ENCODE measurements at regions not wholly inside any gene's neighbourhood (a gene's known extent, or its start where the extent isn't known, plus 50 kb on each side); places are given as distances from the start of the nearest gene placed in this dataset.

DNA sequence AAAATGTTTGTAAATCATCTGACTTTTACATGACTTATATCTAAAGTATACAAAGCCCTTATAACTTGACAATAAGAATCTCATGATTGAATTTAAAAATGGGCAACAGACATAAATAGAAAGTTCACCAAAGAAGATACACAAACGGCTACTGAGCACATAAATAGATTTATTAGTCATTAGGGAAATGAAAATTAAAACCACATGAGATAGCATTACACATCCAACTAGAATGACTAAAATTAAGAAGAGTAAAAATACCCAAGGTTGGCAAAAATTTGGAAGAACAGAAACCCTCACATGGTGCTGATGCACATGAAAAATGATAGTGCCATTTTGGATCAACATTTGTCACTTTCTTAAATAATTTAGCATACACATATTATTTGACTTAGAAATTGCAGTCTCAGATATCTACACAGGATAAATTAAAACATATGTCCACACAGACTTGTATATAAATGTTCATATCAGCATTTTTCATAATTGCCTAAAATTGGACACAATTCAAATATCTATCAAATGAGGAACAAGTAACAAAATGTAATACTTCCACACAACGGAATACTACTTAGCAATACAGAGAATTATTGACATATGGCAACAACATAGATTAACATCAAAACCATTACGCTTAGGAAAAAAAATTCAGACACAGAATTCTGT lies 359.1 kb upstream of the DAB2 start:
- intact Hi-C loops (cut with DNase I): no loop called here
- Histone ChIP-seq H3K4me3 (ENCODE audit: low read length in 2 of 2) (no peak overlapping the region), H3K9me3 (ENCODE audit: control insufficient read depth, low read length) (no peaks in the 10 kb centered on the region), H3K27me3 (ENCODE audit: control insufficient read depth in 1 of 2, insufficient read depth in 2 of 2, low read length in 1 of 2) (no peaks in the 10 kb centered on the region), H3K27ac (ENCODE audit: low read depth in 1 of 2, low read length in 2 of 2) (no peak overlapping the region), H3K36me3 (ENCODE audit: control insufficient read depth in 1 of 2, insufficient read depth in 2 of 2, low read length in 1 of 2) (no peaks in the 10 kb centered on the region), H3K4me1 (ENCODE audit: control insufficient read depth in 1 of 2, insufficient read depth in 2 of 2, low read length in 2 of 2) (no peaks in the 10 kb centered on the region)
- no peak for DNase-seq
- no peak for ATAC-seq (ENCODE audit: low FRiP score)
- WGBS, 2 donors: 32 to 38% methylated on average over 3 of the region's 3 CpGs

DNA sequence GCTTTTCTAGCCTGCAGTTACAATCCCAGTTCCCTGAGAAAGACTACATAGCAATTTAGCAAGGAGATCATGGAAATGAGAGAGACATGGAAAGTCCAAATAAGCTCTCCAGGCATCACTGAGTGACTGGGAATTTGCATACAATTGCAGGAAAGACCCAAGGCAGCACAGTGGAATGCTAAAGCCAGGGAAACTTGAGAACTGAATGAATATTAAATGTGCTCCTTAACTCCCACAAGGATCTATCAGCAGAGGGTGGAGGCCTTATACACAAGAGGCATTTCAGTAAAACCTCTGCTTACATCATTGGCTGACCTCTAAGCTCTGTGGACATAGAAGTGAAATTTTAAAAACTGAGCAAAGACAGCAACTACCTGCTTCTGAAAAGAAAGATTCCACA lies 355.6 kb upstream of the DAB2 start:
- no peak overlapping the region for H3K27ac ChIP-seq (ENCODE audit: low read depth in 1 of 2, low read length in 2 of 2)
- DNase-seq (no peak), ATAC-seq (ENCODE audit: low FRiP score) (no peak)
- H3K4me3 ChIP-seq (ENCODE audit: low read length in 2 of 2): no peak overlapping the region
- H3K4me1 ChIP-seq (ENCODE audit: control insufficient read depth in 1 of 2, insufficient read depth in 2 of 2, low read length in 2 of 2): no peaks in the 10 kb centered on the region
- H3K36me3 ChIP-seq (ENCODE audit: control insufficient read depth in 1 of 2, insufficient read depth in 2 of 2, low read length in 1 of 2): no peaks in the 10 kb centered on the region
- no peaks in the 10 kb centered on the region for H3K9me3 ChIP-seq (ENCODE audit: control insufficient read depth, low read length)
- no peaks in the 10 kb centered on the region for H3K27me3 ChIP-seq (ENCODE audit: control insufficient read depth in 1 of 2, insufficient read depth in 2 of 2, low read length in 1 of 2)
- intact Hi-C loops (cut with DNase I): no loop called here

DNA sequence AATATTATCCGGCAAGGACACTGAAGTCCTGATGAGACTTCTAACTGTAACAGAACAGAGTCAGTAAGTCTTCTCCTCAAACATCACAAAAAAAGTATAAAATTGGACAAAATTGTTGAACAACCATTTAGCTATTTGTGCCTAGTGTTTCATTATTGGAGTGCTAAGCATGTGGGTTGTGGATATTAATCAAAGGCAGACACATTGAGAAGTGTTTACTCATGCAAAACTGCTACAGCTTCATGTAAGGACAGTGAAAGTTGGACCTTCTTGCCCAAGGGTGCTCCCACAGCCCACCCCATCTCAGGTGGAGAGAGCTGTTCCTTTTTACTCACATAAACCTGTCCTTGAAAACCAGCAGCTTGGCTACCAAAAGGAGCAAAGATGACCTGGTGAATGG lies 355.1 kb upstream of the DAB2 start:
- Histone ChIP-seq H3K4me3 (ENCODE audit: low read length in 2 of 2) (no peak overlapping the region), H3K36me3 (ENCODE audit: control insufficient read depth in 1 of 2, insufficient read depth in 2 of 2, low read length in 1 of 2) (no peaks in the 10 kb centered on the region), H3K9me3 (ENCODE audit: control insufficient read depth, low read length) (no peaks in the 10 kb centered on the region), H3K4me1 (ENCODE audit: control insufficient read depth in 1 of 2, insufficient read depth in 2 of 2, low read length in 2 of 2) (no peaks in the 10 kb centered on the region), H3K27ac (ENCODE audit: low read depth in 1 of 2, low read length in 2 of 2) (no peak overlapping the region), H3K27me3 (ENCODE audit: control insufficient read depth in 1 of 2, insufficient read depth in 2 of 2, low read length in 1 of 2) (no peaks in the 10 kb centered on the region)
- WGBS, 2 donors: 91 to 95% methylated on average over 1 of the region's 1 CpG
- intact Hi-C loops (cut with DNase I): no loop called here
- no peak for DNase-seq
- ATAC-seq (ENCODE audit: low FRiP score): no peak

DNA sequence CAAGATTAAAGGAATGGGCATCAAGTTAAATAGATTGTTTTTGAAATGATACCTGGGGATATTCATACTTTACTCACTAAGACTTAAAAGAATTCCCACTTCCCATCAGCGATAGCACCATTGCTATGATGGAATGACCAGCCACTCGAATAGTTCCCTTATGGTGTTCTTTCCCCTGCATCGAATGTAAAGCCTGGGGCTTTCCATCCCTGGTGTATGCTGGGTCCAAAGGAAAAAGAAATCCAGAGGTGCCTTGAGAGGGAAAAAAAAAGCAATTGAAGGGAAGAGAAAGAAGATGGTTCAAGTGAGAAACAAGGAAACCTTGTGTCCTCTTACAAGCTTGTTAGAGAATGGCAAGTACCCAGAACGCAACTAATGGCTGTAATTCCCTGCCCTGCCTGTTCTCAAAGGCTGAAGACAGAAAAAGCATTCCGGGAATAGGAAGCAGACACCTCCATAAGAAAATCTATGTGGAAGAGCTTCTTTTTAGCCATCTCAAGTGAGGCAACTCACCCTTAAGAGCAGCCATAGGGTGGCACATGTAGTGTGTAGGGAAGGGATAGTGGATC lies 351.1 kb upstream of the DAB2 start:
- intact Hi-C loops (cut with DNase I): no loop called here
- WGBS, 2 donors: 81 to 82% methylated on average over 5 of the region's 5 CpGs
- DNase-seq: no peak
- no peaks in the 10 kb centered on the region for H3K27me3 ChIP-seq (ENCODE audit: control insufficient read depth in 1 of 2, insufficient read depth in 2 of 2, low read length in 1 of 2)
- no peaks in the 10 kb centered on the region for H3K9me3 ChIP-seq (ENCODE audit: control insufficient read depth, low read length)
- no peak overlapping the region for H3K4me3 ChIP-seq (ENCODE audit: low read length in 2 of 2)
- no peak for ATAC-seq (ENCODE audit: low FRiP score)
- H3K27ac ChIP-seq (ENCODE audit: low read depth in 1 of 2, low read length in 2 of 2): no peak overlapping the region
- no peaks in the 10 kb centered on the region for H3K4me1 ChIP-seq (ENCODE audit: control insufficient read depth in 1 of 2, insufficient read depth in 2 of 2, low read length in 2 of 2)
- H3K36me3 ChIP-seq (ENCODE audit: control insufficient read depth in 1 of 2, insufficient read depth in 2 of 2, low read length in 1 of 2): no peaks in the 10 kb centered on the region

DNA sequence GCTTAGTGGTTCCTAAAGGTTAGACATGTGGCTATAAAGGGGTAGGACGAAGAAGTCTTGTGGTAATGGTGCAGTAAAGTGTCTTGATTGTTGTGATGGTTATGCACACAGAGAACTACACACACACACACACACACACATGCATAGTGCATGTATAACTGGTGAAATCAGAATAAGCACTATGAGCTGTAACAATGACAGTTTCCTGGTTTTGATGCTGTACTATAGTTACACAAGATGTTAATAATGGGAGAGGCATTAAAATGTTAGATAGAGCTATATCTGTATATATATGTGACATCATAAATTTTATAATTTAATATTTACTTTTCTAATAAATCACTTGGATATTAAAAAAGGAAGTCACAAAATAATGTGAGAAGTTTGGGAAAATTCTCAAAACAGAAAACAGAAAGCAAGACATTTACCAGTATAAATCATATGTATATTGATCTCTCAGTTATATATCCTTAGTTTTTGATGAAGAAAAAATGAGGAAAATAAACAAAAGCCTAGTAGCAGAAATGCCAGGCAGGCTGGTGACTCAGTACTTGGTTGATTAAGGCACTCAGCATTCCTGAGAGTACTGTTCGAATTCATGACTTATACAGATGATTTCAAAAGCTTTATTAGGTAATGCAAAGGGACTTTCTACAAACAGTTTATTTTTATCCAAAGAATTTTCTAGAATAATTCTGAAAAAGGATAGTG lies 350.5 kb upstream of the DAB2 start:
- ATAC-seq (ENCODE audit: low FRiP score): no peak
- DNase-seq: no peak
- Histone ChIP-seq H3K4me3 (ENCODE audit: low read length in 2 of 2) (no peak overlapping the region), H3K9me3 (ENCODE audit: control insufficient read depth, low read length) (no peaks in the 10 kb centered on the region), H3K36me3 (ENCODE audit: control insufficient read depth in 1 of 2, insufficient read depth in 2 of 2, low read length in 1 of 2) (no peaks in the 10 kb centered on the region), H3K27me3 (ENCODE audit: control insufficient read depth in 1 of 2, insufficient read depth in 2 of 2, low read length in 1 of 2) (no peaks in the 10 kb centered on the region), H3K4me1 (ENCODE audit: control insufficient read depth in 1 of 2, insufficient read depth in 2 of 2, low read length in 2 of 2) (no peaks in the 10 kb centered on the region), H3K27ac (ENCODE audit: low read depth in 1 of 2, low read length in 2 of 2) (no peak overlapping the region)
- intact Hi-C loops (cut with DNase I): no loop called here
- WGBS, 2 donors: 48 to 49% methylated on average over 2 of the region's 2 CpGs

DNA sequence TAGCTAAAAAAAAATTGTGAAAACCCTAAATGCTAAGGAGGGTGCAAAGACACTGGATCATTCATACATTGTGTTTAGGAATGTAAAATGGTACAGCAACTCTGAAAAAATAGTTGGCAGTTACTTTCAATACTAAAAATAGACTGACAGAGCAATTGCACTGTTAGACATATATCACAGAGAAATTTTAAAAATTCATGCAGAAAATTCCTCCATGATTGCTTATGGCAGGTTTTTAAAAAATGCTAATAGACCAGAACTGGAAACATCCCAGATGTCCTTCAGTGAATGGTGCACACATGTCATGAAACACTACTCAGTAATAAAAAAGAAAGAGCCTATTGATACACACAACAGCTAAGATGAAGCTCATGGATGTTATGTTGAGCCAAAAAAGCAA lies 349.8 kb upstream of the DAB2 start:
- H3K4me1 ChIP-seq (ENCODE audit: control insufficient read depth in 1 of 2, insufficient read depth in 2 of 2, low read length in 2 of 2): no peaks in the 10 kb centered on the region
- ATAC-seq (ENCODE audit: low FRiP score): no peak
- no peak overlapping the region for H3K27ac ChIP-seq (ENCODE audit: low read depth in 1 of 2, low read length in 2 of 2)
- H3K27me3 ChIP-seq (ENCODE audit: control insufficient read depth in 1 of 2, insufficient read depth in 2 of 2, low read length in 1 of 2): no peaks in the 10 kb centered on the region
- no peak for DNase-seq
- intact Hi-C loops (cut with DNase I): no loop called here
- no peak overlapping the region for H3K4me3 ChIP-seq (ENCODE audit: low read length in 2 of 2)
- no peaks in the 10 kb centered on the region for H3K9me3 ChIP-seq (ENCODE audit: control insufficient read depth, low read length)
- H3K36me3 ChIP-seq (ENCODE audit: control insufficient read depth in 1 of 2, insufficient read depth in 2 of 2, low read length in 1 of 2): no peaks in the 10 kb centered on the region

DNA sequence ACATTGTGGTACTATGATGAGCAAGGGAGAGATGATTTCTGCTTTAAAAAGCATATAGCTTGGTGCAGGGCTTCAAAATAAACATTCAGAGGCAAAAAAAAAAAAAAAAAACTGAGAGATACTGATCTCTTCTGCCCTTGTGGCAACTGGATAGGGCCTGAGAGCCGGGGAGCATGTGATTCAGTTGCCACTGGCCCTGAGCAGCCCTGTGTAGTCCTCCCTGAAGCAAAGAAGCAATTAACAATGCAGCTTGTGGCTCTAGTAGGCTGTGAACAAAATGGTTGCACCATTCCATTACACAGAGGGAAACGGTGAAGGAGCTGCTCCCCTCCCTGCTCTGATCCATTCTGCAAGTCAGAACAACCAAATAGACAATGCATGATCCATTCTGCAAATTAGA lies 347.5 kb upstream of the DAB2 start:
- WGBS, 2 donors: 82 to 84% methylated on average over 2 of the region's 2 CpGs

DNA sequence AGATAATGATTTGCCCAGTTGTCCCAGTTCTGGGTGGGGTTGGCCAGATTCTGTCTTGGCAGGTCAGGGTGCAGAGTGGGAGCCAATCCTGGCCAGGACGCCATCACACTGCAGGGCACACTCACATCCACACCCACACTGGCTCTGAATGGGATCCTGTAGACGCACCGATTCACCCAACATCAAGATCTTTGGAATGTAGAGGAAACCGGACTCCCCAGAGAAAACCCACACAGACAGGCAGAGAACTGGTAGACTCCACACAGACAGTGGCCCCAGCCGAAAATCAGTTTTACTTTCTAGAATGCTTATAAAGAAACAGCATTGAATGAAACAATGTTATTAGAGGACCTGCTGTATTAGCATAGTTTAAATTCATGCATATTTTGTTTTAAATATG lies 343.1 kb upstream of the DAB2 start:
- Histone ChIP-seq H3K27me3 (ENCODE audit: control insufficient read depth in 1 of 2, insufficient read depth in 2 of 2, low read length in 1 of 2) (no peaks in the 10 kb centered on the region), H3K9me3 (ENCODE audit: control insufficient read depth, low read length) (peaks cover 2% of the 10 kb centered on the region), H3K27ac (ENCODE audit: low read depth in 1 of 2, low read length in 2 of 2) (no peak overlapping the region), H3K36me3 (ENCODE audit: control insufficient read depth in 1 of 2, insufficient read depth in 2 of 2, low read length in 1 of 2) (no peaks in the 10 kb centered on the region), H3K4me1 (ENCODE audit: control insufficient read depth in 1 of 2, insufficient read depth in 2 of 2, low read length in 2 of 2) (no peaks in the 10 kb centered on the region), H3K4me3 (ENCODE audit: low read length in 2 of 2) (no peak overlapping the region)
- no peak for DNase-seq
- ATAC-seq (ENCODE audit: low FRiP score): no peak
- WGBS, 2 donors: 68 to 72% methylated on average over 5 of the region's 5 CpGs
- intact Hi-C loops (cut with DNase I): no loop called here

More for the DNA sequence above, 347.5 kb upstream of the DAB2 start:
- Histone ChIP-seq H3K4me3 (ENCODE audit: low read length in 2 of 2) (no peak overlapping the region), H3K9me3 (ENCODE audit: control insufficient read depth, low read length) (peaks cover 2% of the 10 kb centered on the region), H3K27ac (ENCODE audit: low read depth in 1 of 2, low read length in 2 of 2) (no peak overlapping the region), H3K27me3 (ENCODE audit: control insufficient read depth in 1 of 2, insufficient read depth in 2 of 2, low read length in 1 of 2) (no peaks in the 10 kb centered on the region), H3K4me1 (ENCODE audit: control insufficient read depth in 1 of 2, insufficient read depth in 2 of 2, low read length in 2 of 2) (no peaks in the 10 kb centered on the region), H3K36me3 (ENCODE audit: control insufficient read depth in 1 of 2, insufficient read depth in 2 of 2, low read length in 1 of 2) (no peaks in the 10 kb centered on the region)
- ATAC-seq (ENCODE audit: low FRiP score) (no peak), DNase-seq (no peak)
- intact Hi-C loops (cut with DNase I): no loop called here

DNA sequence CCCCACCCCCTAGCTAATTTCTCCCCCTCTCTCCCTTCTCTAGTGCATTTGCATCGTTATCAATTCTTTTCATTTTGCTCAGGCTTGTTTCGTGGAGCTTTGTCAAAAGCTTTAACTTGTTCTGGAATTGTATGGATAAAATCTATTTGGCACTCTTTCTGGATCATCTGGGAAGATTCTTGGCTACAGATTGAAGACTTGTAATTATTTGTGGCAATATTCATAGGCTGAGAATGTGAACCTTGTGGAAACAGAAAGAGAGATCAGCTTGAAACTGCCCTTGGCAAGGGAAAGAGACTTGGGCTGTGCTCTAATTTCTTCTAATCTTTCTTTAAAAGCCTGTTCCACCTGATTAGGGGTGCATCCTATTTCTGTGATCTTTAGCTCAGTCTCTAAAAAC lies 340.6 kb upstream of the DAB2 start:
- Histone ChIP-seq H3K27me3 (ENCODE audit: control insufficient read depth in 1 of 2, insufficient read depth in 2 of 2, low read length in 1 of 2) (no peaks in the 10 kb centered on the region), H3K4me3 (ENCODE audit: low read length in 2 of 2) (no peak overlapping the region), H3K4me1 (ENCODE audit: control insufficient read depth in 1 of 2, insufficient read depth in 2 of 2, low read length in 2 of 2) (peaks cover 0 to 3% of the 10 kb centered on the region in 2 donors), H3K9me3 (ENCODE audit: control insufficient read depth, low read length) (peaks cover 2% of the 10 kb centered on the region), H3K27ac (ENCODE audit: low read depth in 1 of 2, low read length in 2 of 2) (no peak overlapping the region), H3K36me3 (ENCODE audit: control insufficient read depth in 1 of 2, insufficient read depth in 2 of 2, low read length in 1 of 2) (no peaks in the 10 kb centered on the region)
- no peak for DNase-seq
- 45 to 64% methylated on average over 2 of the region's 2 CpGs for WGBS, 2 donors
- intact Hi-C loops (cut with DNase I): no loop called here
- ATAC-seq (ENCODE audit: low FRiP score): no peak

All from aorta (tissue), 5 donors.